Spinal cord (tissue), 9 donors: ENCODE measurements at regions not wholly inside any gene's neighbourhood (a gene's known extent, or its start where the extent isn't known, plus 50 kb on each side); places are given as distances from the start of the nearest gene placed in this dataset.

Source experiments
- DNase-seq, 6 donors: peaks; one replicate each; pipeline versions ENCODE4 v3.0.0 to v3.0.0-alpha.2; 2013 to 2015; ENCODE audit warnings: low spot score in 6 of 6, low read depth in 4 of 6
- H3K27ac ChIP-seq: one replicate; pipeline ENCODE4 v1.5.1; 2013; ENCODE audit warnings: low read depth, low read length, control low read depth
- H3K27me3 ChIP-seq: one replicate; pipeline ENCODE4 v1.6.1; 2013; ENCODE audit warnings: low read length; ENCODE audit not compliant: control insufficient read depth, insufficient read depth
- H3K36me3 ChIP-seq: one replicate; pipeline ENCODE4 v1.6.1; 2013; ENCODE audit warnings: low read length; ENCODE audit not compliant: control insufficient read depth, insufficient read depth
- H3K4me1 ChIP-seq: one replicate; pipeline ENCODE4 v1.6.1; 2013; ENCODE audit warnings: low read length; ENCODE audit not compliant: control insufficient read depth, insufficient read depth
- H3K4me3 ChIP-seq: one replicate; pipeline ENCODE4 v1.5.1; 2013; ENCODE audit warnings: low read depth, low read length, control low read depth
- H3K9me3 ChIP-seq: one replicate; pipeline ENCODE4 v1.6.1; 2013; ENCODE audit warnings: low read length; ENCODE audit not compliant: control insufficient read depth, insufficient read depth
- WGBS: methylation state at CpG from one replicate; pipeline ENCODE4 v1.1.5; 2013; ENCODE audit warnings: missing lambda C conversion rate; ENCODE audit not compliant: insufficient coverage; 5-methylcytosine and 5-hydroxymethylcytosine counted together
- donor health status: healthy.

DNA sequence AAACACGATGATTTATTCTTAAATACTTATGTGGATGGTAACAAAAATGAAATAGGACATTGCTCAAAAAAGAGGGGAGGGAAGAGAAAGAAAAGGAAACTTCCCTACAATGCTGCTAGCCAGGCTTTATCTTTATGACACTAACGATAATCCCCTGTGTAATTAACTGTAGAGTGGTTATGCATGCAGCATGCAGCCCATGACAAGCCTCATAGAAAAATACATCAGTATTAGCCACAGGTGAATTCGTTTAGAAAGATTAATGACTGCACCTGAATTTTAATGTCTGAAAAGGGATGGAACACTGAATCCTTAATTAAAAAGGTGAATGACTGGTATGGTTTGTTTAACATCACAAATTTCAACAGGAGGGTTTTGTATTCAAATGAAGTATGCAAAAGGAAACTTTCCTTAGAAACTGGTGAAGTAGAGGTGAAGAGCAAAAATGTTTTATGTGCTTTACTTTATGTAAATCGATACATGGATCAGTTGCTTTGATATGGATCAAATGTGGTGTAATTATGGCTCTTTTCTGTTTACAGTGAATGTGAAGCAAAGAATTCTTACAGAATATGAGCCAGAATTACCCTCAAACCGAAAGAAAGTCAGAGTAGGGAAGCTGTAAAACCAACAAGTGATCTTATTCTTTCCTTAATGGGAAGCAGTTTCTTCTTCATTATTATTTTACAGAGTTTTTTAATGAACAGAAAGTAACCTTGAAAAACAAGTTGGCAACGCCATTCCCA is 569.6 kb upstream of the ADGRL2 start:
- H3K4me3 ChIP-seq = no peak overlapping the region
- H3K27ac ChIP-seq = no peak overlapping the region
- WGBS = 100% methylated on average over 1 of the region's 6 CpGs
- no peaks in the 10 kb centered on the region for H3K4me1 ChIP-seq
- H3K27me3 ChIP-seq = no peaks in the 10 kb centered on the region
- DNase-seq = peak in 1 of 6 donors; percentile 46
- H3K36me3 ChIP-seq = no peaks in the 10 kb centered on the region
- H3K9me3 ChIP-seq = no peaks in the 10 kb centered on the region

DNA sequence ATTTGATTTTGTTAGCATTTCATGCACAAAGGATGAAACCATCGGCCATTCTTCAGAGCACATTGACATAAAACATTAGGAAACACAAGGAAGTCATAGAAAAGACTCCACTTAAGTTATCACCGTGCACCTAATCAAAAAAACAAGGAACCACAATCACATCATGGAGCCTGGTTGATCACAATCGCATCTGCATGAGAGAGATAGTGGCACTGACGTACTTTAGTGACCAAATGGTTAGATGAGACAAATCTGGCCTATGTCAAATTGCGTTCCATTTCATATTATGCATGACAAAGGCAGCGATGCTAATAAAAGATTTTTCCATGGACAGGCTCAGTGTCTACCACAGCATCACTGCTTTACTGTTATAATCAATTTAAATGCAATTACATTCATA is 571.8 kb upstream of the ADGRL2 start:
- Histone ChIP-seq H3K4me1 (no peaks in the 10 kb centered on the region), H3K9me3 (no peaks in the 10 kb centered on the region), H3K4me3 (no peak overlapping the region), H3K27ac (no peak overlapping the region), H3K36me3 (no peaks in the 10 kb centered on the region), H3K27me3 (no peaks in the 10 kb centered on the region)
- DNase-seq = no peak
- WGBS = 100% methylated on average over 3 of the region's 6 CpGs

DNA sequence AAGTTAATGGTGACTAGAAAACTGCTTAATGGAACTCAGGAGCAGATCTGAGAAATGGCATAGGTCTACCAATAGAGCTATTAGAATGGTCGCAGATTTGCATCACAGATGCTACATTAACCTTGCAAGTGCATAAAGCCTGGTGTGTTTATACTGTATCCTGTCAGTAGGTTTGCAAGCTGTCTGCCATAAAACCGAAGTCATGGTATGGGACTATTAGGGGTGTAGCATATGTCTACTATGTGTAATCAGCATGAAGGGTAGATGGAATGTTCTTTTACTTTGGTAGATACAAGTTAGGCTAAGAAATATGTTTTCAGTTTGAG is 574.2 kb upstream of the ADGRL2 start:
- Histone ChIP-seq H3K4me1 (no peaks in the 10 kb centered on the region), H3K36me3 (no peaks in the 10 kb centered on the region), H3K27me3 (no peaks in the 10 kb centered on the region), H3K4me3 (no peak overlapping the region), H3K27ac (no peak overlapping the region), H3K9me3 (no peaks in the 10 kb centered on the region)
- peak in 1 of 6 donors; percentile 65 for DNase-seq
- WGBS = 77% methylated on average over 2 of the region's 2 CpGs

DNA sequence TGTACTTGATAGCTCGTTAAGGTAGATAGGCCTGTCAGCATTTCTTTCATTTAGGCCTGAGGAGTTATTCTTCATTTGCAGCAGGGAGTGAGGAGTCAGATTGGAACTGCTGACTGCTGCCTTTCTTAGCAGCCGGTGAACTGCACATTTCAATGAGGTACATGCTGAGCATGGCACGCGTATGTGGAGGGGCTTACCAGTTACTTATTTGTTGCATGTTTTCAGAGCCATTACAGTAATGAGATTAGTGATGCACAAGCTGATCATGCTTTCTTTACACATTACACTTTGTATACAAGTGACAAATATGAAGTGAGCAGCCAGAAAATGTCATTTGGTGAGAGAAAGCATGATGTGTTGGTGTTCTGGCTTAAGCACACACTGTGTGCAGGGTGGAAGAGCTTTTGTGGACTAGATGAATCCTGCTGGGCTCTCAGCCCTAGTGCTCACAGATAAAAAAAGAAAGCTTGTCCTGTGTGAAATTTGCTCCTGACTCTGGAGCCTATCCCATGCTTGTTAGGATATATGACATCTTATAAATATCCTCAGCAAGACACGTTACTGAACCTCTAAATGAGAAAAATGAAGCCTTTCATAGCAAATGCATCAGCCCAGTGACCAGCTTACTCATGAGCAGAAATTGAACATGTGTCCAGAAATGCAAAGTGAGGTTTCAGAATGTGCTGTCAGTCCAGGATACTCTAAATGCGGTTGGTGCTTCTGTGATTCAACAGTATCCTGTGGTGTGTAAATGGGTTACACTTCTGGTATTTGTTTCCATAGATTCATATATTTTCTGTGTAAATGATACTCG is 574.7 kb upstream of the ADGRL2 start:
- WGBS = 52% methylated on average over 4 of the region's 7 CpGs
- peaks cover 2% of the 10 kb centered on the region for H3K9me3 ChIP-seq
- H3K27me3 ChIP-seq = no peaks in the 10 kb centered on the region
- no peak overlapping the region for H3K4me3 ChIP-seq
- H3K27ac ChIP-seq = no peak overlapping the region
- DNase-seq = peak in 2 of 6 donors; percentile 23 to 75
- no peaks in the 10 kb centered on the region for H3K36me3 ChIP-seq
- H3K4me1 ChIP-seq = no peaks in the 10 kb centered on the region

DNA sequence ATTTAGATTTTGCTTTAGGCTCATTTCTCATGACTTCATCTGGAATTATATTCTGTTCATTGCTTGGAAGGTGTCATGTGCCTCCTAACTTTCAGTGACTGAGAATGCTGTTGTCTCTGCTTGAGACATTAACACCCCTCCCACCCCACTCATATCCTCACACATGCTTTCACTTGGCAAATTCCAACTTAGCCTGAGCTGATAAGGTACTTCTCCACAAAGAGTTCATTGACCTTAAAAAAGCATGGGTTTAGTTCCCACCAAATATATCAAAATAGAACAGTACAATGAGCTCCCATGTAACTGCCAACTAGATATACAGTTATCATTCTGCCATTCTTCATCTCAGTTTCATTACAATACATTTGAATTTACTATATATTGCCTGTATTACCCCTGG is 576.5 kb upstream of the ADGRL2 start:
- Histone ChIP-seq H3K4me1 (no peaks in the 10 kb centered on the region), H3K9me3 (peaks cover 2% of the 10 kb centered on the region), H3K4me3 (no peak overlapping the region), H3K27me3 (no peaks in the 10 kb centered on the region), H3K36me3 (no peaks in the 10 kb centered on the region), H3K27ac (no peak overlapping the region)
- DNase-seq = no peak

DNA sequence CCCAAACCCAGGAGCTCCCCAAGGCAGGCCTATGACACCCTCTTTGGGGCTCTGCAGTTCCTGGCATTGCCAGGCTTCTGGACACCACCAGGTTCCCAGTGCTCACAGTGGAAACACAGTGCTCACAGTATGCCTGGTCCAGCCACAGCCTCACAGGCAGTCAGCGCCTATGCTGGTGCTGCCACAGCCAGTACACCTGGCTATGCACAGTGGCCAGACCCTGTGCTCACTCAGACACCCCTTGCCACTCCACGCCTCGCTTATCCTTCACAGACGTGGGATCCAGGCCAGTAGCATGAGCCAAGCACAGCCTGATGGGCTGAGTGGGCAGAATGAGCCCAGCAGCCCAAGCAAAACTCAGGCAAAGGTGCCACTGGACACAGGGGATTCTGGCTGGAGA is 579.2 kb upstream of the ADGRL2 start:
- no peak overlapping the region for H3K27ac ChIP-seq
- H3K36me3 ChIP-seq = no peaks in the 10 kb centered on the region
- no peaks in the 10 kb centered on the region for H3K4me1 ChIP-seq
- H3K9me3 ChIP-seq = peaks cover 2% of the 10 kb centered on the region
- 92% methylated on average over 4 of the region's 4 CpGs for WGBS
- H3K4me3 ChIP-seq = no peak overlapping the region
- H3K27me3 ChIP-seq = no peaks in the 10 kb centered on the region
- DNase-seq = no peak

DNA sequence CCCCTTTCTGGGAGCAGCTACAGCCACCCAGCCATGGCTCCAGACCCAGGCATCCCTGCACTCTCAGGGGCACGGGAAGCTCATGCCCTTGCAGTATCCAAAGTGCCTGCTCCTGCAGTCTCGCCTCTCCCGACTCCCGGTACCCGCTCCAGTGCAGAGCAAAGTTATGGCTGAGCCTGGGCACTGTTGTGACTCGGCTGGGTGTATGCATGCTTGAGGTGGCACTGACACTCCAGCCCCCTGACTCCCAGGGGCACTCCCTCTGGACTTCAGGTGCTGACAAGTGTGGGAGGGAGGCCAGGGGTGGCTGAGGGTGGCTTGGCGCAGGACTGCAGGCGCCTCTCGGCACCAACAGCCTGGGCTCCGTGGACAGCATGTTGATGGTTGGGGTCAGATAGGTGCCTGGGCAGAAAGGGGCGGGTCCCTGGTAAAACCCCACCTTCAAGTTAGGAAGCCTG is 580.1 kb upstream of the ADGRL2 start:
- WGBS = 95% methylated on average over 11 of the region's 11 CpGs
- H3K4me3 ChIP-seq = no peak overlapping the region

DNA sequence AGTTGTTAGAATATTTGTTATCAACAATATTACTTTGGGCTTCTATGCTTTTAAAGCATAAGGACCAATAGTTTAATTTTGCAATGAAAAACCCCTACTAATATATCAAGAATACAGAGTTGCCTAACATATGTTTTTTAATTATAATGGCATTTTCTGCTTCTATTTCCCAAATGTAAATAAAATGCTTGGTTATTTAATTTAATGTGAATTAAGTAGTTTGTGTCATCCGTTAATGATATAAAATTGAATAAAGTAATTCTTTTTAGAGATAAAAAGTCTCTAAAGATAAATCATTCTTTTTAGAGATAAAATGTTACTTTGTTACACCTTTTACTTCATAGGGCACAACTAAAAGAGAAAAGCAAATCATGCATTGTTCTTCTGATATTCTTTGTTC is 583.7 kb upstream of the ADGRL2 start:
- no CpG with 5 or more reads among the region's 1 CpG for WGBS
- DNase-seq = no peak
- Histone ChIP-seq H3K4me3 (no peak overlapping the region), H3K9me3 (peaks cover 2% of the 10 kb centered on the region), H3K27me3 (no peaks in the 10 kb centered on the region), H3K4me1 (no peaks in the 10 kb centered on the region), H3K36me3 (no peaks in the 10 kb centered on the region), H3K27ac (no peak overlapping the region)

More for the DNA sequence above, 580.1 kb upstream of the ADGRL2 start:
- Histone ChIP-seq H3K27me3 (no peaks in the 10 kb centered on the region), H3K9me3 (peaks cover 2% of the 10 kb centered on the region), H3K36me3 (no peaks in the 10 kb centered on the region), H3K27ac (no peak overlapping the region), H3K4me1 (no peaks in the 10 kb centered on the region)
- no peak for DNase-seq

DNA sequence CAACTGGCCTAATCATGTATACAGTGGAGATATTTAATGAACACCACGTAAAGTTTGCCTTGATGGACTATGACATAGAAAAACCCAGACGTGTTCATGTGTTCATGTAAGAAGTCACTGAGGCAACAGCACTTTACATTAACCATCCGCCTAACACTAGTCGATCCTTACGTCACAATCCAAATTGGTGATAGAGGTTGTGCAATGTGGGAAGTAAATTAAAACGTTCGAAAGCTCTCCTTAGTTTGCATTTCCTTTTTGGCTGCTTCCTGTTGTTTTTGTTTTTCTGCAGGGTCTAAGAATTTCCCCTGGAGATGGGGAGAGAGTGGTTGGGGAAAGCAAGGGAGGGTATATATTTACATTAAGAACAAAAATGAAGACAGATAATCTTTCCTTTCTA is 587.5 kb upstream of the ADGRL2 start:
- Histone ChIP-seq H3K27ac (no peak overlapping the region), H3K4me1 (no peaks in the 10 kb centered on the region), H3K9me3 (no peaks in the 10 kb centered on the region), H3K4me3 (no peak overlapping the region), H3K27me3 (no peaks in the 10 kb centered on the region), H3K36me3 (no peaks in the 10 kb centered on the region)
- WGBS = 20% methylated on average over 2 of the region's 7 CpGs
- no peak for DNase-seq

DNA sequence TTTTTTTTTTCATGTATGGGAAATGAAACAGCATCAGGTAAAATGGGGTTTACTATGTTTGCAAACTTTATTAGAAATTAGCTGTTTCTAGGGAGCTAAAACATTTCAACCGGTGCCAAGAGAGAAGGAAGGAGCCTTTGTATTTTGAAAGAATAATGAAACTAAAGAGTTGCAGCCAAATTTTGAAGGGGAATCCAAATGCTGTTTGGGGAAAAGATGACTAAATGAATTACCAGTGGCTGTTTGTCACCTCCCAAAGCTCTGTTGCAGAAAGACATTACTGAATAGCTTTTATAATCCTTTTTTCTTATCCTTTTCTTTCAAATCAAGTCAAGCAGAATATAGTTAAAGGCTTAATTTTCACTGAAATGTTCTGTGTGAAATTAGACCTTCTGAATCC is 591.3 kb upstream of the ADGRL2 start:
- H3K9me3 ChIP-seq = no peaks in the 10 kb centered on the region
- WGBS = 33% methylated on average over 1 of the region's 1 CpG
- no peaks in the 10 kb centered on the region for H3K4me1 ChIP-seq
- no peak overlapping the region for H3K27ac ChIP-seq
- no peaks in the 10 kb centered on the region for H3K27me3 ChIP-seq
- DNase-seq = peak in 3 of 6 donors; percentile 25 to 63 (median 39)
- no peak overlapping the region for H3K4me3 ChIP-seq
- H3K36me3 ChIP-seq = no peaks in the 10 kb centered on the region
